ENCODE measurements at regions not wholly inside any gene's neighbourhood (a gene's known extent, or its start where the extent isn't known, plus 50 kb on each side); places are given as distances from the start of the nearest gene placed in this dataset.

DNA sequence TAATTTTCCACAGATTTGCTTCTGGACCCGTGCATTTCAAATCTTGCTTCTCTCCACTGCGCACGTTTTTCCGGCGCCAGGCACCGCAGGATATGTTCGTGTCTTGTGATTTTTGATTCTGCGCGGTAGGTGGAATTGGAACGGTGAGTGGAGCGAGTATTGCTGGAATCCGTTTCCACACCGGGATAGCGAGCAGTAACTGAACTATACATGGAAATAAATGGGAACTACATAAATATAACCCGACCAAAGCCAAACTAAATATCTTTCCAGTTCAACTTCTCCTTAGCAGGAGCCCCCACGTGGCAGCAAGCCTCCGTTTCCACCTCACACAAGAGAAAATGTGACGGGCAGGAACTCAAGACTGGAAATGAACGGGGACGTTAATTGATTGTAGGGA, 154.0 kb downstream of the SEC14L1 start:
- Histone ChIP-seq H3K4me1 (no peaks in the 10 kb centered on the region), H3K27me3 (ENCODE audit: low read depth) (no peaks in the 10 kb centered on the region), H3K9me3 (replicated peaks) (peaks cover 8% of the 10 kb centered on the region), H3K36me3 (no peaks in the 10 kb centered on the region), H3K27ac (replicated peaks) (no peak overlapping the region), H3K4me3 (no peak overlapping the region)
- intact Hi-C loops (cut with micrococcal nuclease) = no loop called here
- DNase-seq = no peak
- TF ChIP-seq, protein P1, sequence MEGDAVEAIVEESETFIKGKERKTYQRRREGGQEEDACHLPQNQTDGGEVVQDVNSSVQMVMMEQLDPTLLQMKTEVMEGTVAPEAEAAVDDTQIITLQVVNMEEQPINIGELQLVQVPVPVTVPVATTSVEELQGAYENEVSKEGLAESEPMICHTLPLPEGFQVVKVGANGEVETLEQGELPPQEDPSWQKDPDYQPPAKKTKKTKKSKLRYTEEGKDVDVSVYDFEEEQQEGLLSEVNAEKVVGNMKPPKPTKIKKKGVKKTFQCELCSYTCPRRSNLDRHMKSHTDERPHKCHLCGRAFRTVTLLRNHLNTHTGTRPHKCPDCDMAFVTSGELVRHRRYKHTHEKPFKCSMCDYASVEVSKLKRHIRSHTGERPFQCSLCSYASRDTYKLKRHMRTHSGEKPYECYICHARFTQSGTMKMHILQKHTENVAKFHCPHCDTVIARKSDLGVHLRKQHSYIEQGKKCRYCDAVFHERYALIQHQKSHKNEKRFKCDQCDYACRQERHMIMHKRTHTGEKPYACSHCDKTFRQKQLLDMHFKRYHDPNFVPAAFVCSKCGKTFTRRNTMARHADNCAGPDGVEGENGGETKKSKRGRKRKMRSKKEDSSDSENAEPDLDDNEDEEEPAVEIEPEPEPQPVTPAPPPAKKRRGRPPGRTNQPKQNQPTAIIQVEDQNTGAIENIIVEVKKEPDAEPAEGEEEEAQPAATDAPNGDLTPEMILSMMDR (IDR thresholded peaks at IDR 0.05; ENCODE audit: borderline replicate concordance) = no peak

DNA sequence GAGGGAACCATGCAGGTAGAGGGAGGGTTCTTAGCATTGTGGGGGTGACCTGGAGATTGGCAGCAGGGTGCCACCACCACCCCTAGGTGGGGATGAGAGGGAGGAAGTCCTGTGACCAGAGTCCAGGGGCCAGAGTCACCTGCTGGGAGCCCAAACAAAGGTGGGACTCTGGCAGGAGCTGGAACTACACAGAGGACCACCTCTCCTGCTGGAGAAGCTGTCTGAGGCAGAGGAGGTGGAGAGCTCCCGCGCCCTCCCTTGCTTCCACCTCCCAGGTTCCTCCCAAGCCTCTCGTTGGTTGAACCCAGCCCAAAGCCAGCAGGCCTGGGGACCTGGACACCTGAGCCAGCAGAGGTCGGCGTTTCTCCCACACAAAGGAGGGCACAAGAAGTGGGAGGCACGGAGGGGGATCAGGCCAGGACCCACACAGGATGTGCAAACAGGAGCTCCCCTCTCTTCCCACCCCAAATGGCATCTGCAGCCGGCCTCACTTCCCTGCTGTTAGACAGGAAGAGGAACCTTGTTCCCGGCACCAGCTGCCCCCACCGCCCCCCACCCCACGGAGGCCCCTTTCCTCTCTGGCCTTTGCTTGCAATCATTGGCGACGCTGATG, 154.6 kb downstream of the SEC14L1 start:
- Histone ChIP-seq H3K4me3 (no peak overlapping the region), H3K9me3 (replicated peaks) (peaks cover 8% of the 10 kb centered on the region), H3K27me3 (ENCODE audit: low read depth) (no peaks in the 10 kb centered on the region), H3K36me3 (no peaks in the 10 kb centered on the region), H3K27ac (replicated peaks) (no peak overlapping the region), H3K4me1 (no peaks in the 10 kb centered on the region)
- TF ChIP-seq, protein P1 (IDR thresholded peaks at IDR 0.05; ENCODE audit: borderline replicate concordance) = no peak
- intact Hi-C loops (cut with micrococcal nuclease) = no loop called here
- DNase-seq = no peak

DNA sequence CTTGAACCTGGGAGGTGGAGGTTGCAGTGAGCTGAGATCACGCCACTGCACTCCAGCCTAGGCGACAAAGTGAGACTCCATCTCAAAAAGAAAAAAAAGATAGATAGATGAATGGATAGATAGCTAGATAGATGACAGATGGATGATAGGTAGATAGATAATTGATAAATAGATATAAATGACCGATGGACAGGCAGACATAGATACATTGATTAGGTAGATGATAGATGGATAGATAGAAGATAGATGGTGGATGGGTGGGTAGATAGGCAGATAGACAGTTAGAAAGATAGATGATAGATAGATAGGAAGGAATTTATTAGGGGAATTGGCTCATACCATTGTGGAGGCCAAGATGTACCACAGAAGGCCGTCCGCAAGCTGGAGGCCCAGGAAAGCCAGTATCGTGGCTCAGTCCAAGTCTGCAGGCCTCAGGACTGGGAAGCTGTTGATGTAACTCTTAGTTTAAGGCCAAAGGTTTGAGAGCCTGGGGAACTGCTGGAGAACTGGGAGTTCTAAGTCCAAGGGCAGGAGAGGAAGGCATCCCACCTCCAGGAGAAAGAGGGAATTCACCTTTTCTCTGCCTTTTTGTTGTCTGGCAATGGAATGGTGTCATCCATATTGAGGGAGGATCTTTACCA, 156.1 kb downstream of the SEC14L1 start:
- TF ChIP-seq, protein P1 (IDR thresholded peaks at IDR 0.05; ENCODE audit: borderline replicate concordance) = no peak

DNA sequence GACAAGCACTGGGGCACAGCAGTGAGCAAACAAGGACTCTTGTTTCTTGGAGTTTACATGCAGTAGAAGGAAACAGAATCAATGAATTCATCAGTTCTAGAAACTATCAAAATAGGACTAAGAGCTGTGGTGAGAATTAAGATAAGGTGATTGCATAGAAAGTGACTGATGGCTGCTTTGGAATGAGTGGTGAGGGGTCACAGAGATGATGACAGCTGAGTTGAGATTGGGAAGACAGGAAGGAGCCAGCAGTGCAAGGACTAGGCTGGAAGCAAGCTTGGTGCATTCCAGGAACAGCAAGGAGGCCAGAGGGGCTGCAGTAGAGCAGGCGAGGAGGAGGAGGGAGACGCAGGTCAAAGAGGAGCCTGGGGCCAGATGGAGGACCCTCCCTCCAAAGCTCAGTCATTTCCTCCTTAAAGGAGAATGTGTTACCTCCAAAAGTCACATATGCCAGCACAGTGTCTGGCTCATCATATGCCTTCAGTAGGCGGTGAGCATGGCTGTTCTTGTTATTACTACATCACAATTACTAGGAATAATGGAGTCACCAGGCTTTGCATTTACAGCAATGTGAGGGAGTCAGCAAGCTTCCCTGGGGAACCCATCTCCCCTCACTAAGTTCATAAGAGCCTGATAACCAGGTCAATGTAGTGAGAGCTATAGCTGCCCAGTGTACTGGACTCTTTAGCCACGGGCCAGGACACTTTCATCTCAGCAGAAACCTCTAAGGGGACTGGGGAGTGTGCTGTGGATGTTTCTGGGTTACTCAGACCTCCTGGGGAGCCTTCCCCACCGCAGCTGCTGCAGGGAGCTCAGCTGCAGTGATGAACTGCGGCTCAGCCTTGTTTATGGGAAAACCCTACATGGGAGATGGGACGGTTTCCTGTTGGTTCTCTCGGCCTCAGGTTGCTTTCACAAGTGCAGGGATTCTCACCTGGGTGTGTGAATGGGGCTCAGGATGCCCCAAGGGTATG, 157.2 kb downstream of the SEC14L1 start:
- H3K9me3 ChIP-seq (replicated peaks) = peaks cover 8% of the 10 kb centered on the region
- H3K4me3 ChIP-seq = no peak overlapping the region
- H3K4me1 ChIP-seq = no peaks in the 10 kb centered on the region
- TF ChIP-seq, protein P1 (IDR thresholded peaks at IDR 0.05; ENCODE audit: borderline replicate concordance) = no peak
- no peaks in the 10 kb centered on the region for H3K36me3 ChIP-seq
- DNase-seq = no peak
- no peaks in the 10 kb centered on the region for H3K27me3 ChIP-seq (ENCODE audit: low read depth)
- intact Hi-C loops (cut with micrococcal nuclease) = no loop called here
- H3K27ac ChIP-seq (replicated peaks) = no peak overlapping the region

More for the DNA sequence above, 156.1 kb downstream of the SEC14L1 start:
- H3K27me3 ChIP-seq (ENCODE audit: low read depth) = no peaks in the 10 kb centered on the region
- H3K4me3 ChIP-seq = no peak overlapping the region
- H3K27ac ChIP-seq (replicated peaks) = no peak overlapping the region
- DNase-seq = no peak
- H3K9me3 ChIP-seq (replicated peaks) = peaks cover 8% of the 10 kb centered on the region
- no peaks in the 10 kb centered on the region for H3K4me1 ChIP-seq
- H3K36me3 ChIP-seq = no peaks in the 10 kb centered on the region
- intact Hi-C loops (cut with micrococcal nuclease) = no loop called here

DNA sequence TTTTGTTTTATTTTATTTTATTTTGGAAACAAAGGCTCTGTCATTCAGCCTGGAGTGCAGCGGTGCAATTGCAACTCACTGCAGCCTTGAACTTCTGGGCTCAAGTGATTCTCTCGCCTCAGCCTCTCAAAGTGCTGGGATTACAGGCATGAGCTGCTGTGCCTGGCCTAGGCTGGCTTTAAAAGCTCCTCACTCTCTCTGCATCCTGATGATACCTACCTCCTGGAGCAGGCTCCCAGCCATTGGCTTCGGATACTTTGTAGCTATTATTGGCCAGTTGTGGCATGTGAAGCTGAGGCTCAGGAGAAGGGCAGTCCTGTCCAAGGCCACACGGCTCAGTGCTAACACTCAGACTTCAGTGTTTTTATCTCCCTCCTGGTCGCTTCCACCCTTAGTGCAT, 158.0 kb downstream of the SEC14L1 start:
- no peaks in the 10 kb centered on the region for H3K36me3 ChIP-seq
- no peaks in the 10 kb centered on the region for H3K4me1 ChIP-seq
- H3K27ac ChIP-seq (replicated peaks) = no peak overlapping the region
- no peaks in the 10 kb centered on the region for H3K27me3 ChIP-seq (ENCODE audit: low read depth)
- DNase-seq = no peak
- intact Hi-C loops (cut with micrococcal nuclease) = no loop called here
- no peak overlapping the region for H3K4me3 ChIP-seq
- H3K9me3 ChIP-seq (replicated peaks) = peaks cover 8% of the 10 kb centered on the region
- TF ChIP-seq, protein P1 (IDR thresholded peaks at IDR 0.05; ENCODE audit: borderline replicate concordance) = no peak

All from left ventricle myocardium inferior (tissue), 1 donor.